NCI-H82 (cell line): ENCODE measurements at regions not wholly inside any gene's neighbourhood (a gene's known extent, or its start where the extent isn't known, plus 50 kb on each side); places are given as distances from the start of the nearest gene placed in this dataset.
"Not testable (repeated sequence)": the region's sequence is repeated elsewhere in the genome, so short reads cannot be mapped to it uniquely, and the experiment has no call there.

ENCODE experiments used
- DNase-seq: peaks from one replicate; lab custom pipeline; 2025; lab: John Stamatoyannopoulos, UW

GRCh38 chr16:6856578-6856977, 476.1 kb upstream of the RBFOX1 start:
- DNase-seq, result no peak

DNA sequence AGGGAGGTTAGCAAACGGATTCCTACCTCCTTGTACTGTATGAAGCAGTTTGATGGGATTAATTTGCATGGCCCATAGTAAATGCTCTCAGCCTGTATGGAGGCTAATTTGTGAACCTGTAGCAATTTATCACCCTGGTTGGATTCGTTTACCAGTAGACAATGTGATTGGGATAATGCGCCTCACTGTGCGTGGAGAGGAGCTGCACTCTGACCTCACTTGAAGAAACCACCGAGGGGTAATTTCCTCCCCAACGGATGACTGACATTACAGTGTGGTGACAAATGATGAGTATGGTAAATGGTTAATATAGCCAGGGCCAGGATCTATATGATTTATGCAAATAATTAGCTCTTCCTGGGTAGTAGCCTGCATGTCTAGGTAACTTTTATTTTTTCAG, 479.1 kb upstream of the RBFOX1 start:
- DNase-seq, result no peak

- peak; percentile 89 for DNase-seq
Observed at GRCh38 chr16:6852643-6853225, 479.9 kb upstream of the RBFOX1 start.

DNA sequence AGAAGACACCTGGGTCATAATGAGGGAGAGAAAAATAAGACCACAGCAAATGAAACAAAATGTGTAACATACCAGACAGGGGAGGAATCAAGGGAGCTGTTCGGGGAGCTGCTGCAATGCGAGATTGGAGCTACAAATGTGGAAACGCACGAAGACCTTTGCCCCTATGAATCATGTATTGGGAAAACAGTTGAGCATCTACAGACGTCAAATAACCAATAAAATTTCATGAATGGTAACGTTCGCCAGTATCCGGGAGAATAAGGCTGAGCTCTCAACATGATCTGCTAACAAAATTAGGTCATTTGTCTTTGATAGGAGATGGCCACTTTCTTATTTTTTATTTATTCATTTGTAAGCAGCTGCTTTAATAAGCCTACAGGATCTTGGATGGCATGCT, 486.2 kb upstream of the RBFOX1 start:
- DNase-seq, result no peak

DNA sequence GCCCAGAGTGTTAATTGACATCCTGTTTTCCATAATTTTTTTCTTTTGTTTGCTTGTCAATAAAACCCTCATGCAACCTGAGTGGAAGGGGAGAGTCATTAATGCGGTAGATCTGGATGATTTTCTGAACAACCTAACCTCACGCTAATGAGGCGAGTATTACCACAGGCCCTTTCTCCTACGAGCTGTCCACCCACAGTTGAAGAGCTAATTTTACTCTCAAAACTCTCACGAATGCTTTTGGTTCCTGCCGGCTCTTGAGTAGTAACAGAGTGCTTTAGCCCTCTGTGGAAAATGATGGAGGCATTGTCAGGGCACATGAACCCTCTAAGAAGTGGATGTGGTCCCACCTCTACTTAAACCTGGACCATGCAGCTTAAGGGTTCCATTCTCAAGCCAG, 491.3 kb upstream of the RBFOX1 start:
- no peak for DNase-seq

GRCh38 chr16:6837722-6838121, 494.9 kb upstream of the RBFOX1 start:
- DNase-seq, result no peak

- no peak for DNase-seq
Observed at GRCh38 chr16:6836766-6837165, 495.9 kb upstream of the RBFOX1 start.

- DNase-seq, result no peak
Observed at GRCh38 chr16:6835941-6836340, 496.7 kb upstream of the RBFOX1 start.

DNA sequence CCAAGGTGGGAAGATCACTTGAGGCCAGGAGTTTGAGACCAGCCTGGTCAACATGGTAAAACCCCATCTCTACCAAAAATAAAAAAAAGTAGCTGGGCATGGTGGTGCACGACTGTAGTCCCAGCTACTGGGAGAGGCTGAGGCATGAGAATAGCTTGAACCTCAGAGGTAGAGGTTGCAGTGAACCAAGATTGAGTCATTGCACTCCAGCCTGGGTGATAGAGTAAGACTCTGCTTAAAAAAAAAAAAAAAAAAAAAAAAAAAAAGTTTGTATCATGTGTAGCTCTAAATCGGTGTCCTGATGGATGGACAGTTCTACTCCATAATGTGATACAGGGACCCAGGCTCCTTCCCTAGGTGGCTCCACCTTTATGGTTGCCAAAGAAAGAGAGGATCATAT, 497.1 kb upstream of the RBFOX1 start:
- no peak for DNase-seq

DNA sequence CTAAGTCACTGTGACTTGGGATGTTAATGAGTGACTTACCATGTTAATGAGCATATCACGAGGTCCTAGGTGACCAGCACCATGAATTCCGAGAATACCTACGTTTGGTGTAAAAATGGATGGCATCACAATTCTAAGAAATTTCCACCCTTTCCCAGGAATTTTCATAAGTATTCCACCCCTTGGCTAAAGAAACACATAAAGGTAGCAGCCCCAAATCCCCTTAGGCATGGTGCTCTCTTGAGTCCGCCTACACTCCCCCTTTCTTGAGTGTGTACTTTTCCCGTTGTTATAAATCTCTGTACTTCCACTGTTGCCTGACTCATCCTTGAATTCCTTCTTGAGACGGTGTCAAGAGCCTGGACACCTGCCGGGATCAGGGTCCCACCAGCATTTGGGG, 504.0 kb upstream of the RBFOX1 start:
- no peak for DNase-seq

- peak; percentile 4 for DNase-seq
Observed at GRCh38 chr16:6827931-6828330, 504.7 kb upstream of the RBFOX1 start.

- DNase-seq, result peak; percentile 4
Observed at GRCh38 chr16:6827267-6827666, 505.4 kb upstream of the RBFOX1 start.

GRCh38 chr16:6822041-6822440, 510.6 kb upstream of the RBFOX1 start:
- DNase-seq, result no peak

DNA sequence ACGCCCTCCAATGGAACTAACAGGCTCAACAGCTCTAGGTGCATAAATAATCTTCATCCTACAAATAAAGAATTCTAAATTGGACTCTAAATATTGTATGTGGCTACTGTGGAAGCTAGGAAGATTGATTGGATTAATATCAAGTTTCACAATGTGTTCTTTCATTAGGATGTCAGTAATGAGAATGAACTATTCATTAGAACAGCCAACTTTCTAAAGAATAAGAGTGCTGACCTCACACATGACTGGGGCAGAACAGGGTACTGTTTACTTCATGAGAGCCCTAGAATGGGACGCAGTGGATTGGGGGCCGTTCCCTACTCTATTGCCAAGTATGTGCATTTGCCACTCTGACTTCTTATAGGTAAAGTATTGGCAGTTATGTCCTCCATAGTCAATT, 528.2 kb upstream of the RBFOX1 start:
- no peak for DNase-seq

DNA sequence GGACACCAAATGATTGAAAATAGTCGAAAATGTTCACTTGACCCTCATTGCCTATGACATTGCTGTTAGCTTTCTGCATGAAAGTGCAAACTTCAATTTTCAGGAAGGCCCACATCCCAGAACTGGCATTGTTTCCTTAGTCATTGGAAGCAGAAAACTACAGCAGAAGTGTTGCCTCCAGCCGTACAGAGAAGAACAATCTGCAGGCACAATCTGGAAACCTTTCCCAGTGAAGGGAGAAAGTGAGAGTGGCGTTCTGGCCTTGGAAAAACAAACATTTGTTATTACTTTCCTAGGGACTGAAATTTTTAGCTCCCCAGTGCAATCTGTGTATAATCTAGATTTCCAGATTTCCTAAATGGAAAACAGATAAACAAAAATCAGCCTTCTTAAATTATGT, 529.5 kb upstream of the RBFOX1 start:
- no peak for DNase-seq

DNA sequence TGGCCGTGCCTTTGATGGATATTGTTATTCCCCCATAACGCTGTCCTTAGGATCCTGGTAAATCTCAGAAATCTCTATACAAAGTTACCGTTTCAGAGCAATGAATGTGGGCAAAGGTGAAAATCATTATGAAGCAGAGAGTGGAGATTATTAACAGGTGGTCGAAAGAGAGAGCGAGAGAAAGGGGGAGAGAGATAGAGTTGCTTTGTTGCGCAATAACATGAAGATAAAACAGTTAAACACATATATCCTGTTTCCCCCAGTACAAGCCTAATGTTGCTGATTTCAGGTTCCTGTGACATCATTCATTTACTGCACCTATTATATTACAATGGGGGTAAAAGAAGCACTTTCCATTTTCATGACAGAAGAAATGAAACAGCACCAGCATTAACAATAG, 535.4 kb upstream of the RBFOX1 start:
- no peak for DNase-seq

DNA sequence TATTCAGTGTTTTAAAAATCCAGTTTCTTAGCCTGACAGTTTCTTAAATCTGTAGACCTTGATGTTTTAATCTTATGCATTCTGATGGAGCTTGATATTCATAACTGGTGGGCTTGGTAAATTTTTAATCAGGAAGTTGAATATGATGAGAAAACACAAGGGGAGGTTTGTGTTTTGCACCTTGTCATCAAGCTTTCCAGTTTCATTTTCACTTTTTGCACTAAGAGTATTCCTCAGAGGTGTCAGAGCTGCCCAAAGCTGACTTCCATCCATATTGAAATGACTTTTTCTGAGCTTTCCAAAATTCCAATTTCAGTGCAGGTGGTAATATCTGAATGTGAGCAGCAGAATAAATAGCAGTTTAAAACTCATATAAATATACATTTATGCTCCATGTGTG, 555.0 kb upstream of the RBFOX1 start:
- no peak for DNase-seq

- DNase-seq, result no peak
Observed at GRCh38 chr16:6775712-6776111, 556.9 kb upstream of the RBFOX1 start.

DNA sequence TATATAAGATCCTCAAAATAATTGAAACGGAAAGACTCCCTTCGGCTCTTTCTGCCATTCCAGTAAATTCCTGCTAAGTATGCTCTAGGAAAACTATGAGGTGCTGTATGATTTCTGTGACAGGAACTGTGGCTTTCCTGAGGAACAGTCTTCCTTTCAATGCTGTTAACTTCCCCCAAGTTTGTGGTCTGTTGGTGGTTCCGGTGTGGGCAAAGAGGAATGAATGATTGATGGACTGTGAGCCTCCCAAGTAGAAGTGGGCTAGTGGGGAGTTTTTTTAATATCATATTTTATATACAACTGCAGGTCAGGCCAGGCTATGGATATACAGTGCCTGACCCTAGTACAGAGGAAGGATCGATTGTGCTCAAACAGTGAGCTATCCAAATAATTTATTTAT, 560.7 kb upstream of the RBFOX1 start:
- DNase-seq, result no peak

- no peak for DNase-seq
Observed at GRCh38 chr16:6753553-6753952, 579.1 kb upstream of the RBFOX1 start.

- no peak for DNase-seq
Observed at GRCh38 chr16:6751191-6751590, 581.5 kb upstream of the RBFOX1 start.

DNA sequence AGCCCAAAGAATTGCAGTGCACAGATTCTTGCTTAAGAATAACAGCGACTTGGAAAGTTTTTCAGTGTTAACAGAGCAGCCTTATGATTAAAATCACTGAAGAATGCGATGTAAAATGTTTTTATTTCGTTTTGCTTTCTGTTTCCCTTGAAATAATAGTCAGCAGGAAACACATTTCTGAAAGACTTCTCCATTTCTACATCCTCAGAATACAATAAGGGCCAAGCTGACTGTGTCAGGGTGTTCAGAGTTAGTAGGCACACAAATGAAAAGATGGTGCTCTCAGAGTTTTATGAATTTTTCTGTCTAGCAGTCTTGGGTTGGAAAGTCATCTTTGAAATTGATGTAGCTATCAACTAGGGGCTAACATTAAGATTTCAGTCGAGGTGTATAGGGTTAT, 582.9 kb upstream of the RBFOX1 start:
- DNase-seq, result no peak

- DNase-seq, result not testable (repeated sequence)
Observed at GRCh38 chr16:6736302-6736701, 596.3 kb upstream of the RBFOX1 start.

- no peak for DNase-seq
Observed at GRCh38 chr16:6735631-6736030, 597.0 kb upstream of the RBFOX1 start.

GRCh38 chr16:6732166-6732565, 600.5 kb upstream of the RBFOX1 start:
- peak; percentile 48 for DNase-seq
